ENCODE measurements at regions not wholly inside any gene's neighbourhood (a gene's known extent, or its start where the extent isn't known, plus 50 kb on each side); places are given as distances from the start of the nearest gene placed in this dataset.

DNA sequence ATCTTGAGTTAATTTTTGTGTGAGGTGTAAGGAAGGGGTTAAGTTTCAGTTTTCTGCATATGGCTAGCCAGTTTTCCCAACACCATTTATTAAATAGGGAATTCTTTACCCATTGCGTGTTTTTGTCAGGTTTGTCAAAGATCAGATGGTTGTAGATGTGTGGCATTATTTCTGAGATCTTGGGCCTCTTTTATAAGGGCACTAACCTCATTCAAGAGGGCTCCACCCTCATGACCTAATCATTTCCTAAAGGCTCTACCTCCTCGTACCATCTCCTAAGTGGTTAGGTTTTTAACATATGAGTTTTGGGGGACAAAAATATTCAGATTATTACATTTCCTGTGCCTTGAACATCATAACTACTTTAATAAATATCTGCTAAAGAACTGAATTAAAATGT lies 510.9 kb downstream of the UTRN start:
- ChIA-PET POLR2A (ENCODE audit: low non-redundant PET) (no interaction called here), CTCF (no interaction called here)
- TF ChIP-seq, protein P1, sequence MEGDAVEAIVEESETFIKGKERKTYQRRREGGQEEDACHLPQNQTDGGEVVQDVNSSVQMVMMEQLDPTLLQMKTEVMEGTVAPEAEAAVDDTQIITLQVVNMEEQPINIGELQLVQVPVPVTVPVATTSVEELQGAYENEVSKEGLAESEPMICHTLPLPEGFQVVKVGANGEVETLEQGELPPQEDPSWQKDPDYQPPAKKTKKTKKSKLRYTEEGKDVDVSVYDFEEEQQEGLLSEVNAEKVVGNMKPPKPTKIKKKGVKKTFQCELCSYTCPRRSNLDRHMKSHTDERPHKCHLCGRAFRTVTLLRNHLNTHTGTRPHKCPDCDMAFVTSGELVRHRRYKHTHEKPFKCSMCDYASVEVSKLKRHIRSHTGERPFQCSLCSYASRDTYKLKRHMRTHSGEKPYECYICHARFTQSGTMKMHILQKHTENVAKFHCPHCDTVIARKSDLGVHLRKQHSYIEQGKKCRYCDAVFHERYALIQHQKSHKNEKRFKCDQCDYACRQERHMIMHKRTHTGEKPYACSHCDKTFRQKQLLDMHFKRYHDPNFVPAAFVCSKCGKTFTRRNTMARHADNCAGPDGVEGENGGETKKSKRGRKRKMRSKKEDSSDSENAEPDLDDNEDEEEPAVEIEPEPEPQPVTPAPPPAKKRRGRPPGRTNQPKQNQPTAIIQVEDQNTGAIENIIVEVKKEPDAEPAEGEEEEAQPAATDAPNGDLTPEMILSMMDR (conservative IDR thresholded peaks at IDR 0.05; ENCODE audit: low read depth), result no peak
- H3K27ac ChIP-seq, result no peak overlapping the region
- no peak for DNase-seq (ENCODE audit: low spot score)

DNA sequence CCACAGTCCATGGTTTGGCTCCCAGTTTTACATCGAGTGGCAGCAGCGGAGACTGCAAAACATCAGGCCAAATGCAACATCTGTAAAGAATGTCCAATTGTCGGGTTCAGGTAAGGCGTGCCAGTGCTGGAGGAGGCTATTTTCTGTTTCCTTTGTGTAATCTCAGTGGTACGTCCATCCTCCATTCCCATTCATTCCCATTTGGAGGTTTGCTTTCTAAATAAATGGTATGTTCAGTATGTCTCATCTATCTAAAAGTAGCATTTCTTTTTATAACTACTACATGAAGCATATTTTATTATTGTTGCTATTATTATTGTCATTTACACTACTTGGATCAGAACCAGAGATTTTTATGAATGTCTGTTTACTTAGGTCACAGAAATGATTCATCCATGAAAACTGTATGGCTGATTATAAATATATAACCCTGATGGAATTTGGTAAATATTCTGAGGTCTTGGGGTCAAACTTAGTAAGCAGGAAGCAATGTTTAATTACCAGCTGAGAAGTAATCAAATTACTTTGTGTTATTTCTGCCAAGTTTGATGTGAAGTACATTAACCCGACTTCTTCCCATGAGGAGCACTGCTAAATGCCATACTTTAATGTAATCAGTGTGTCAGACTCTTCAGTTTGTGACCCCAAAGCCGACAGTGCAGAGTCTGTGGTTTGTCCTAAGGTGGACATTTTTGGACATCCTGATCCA lies 512.9 kb downstream of the UTRN start:
- CTCF ChIA-PET, result no interaction called here
- POLR2A ChIA-PET (ENCODE audit: low non-redundant PET), result no interaction called here
- no peak overlapping the region for H3K27ac ChIP-seq
- DNase-seq (ENCODE audit: low spot score), result peak; percentile 66
- TF ChIP-seq, protein P1 (conservative IDR thresholded peaks at IDR 0.05; ENCODE audit: low read depth), result no peak

DNA sequence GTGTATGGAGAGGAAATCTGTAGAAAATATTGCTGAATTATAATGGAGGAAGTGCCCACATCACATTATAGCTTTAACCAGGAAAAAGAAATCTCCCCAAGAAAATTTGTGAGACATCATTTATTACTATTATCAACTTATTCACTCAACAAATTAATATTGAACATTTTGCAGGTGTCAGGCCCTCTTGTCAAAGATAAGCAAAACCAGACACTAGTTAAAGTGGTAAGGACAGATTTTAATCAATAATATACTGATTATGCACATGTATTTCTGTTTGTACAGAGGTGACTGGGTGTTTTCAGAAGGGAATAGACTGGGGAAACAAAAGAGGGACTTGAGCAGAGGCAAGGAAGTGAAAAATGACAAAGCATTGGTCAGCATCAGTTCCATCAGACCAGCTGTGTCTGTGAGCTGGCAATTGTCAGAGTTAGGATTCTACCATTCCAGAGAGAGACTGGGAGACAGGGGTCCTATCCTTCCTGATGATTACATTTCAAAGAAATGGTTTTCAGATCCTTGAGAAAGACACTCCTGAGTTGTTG lies 519.2 kb downstream of the UTRN start:
- DNase-seq (ENCODE audit: low spot score), result no peak
- TF ChIP-seq, protein P1 (conservative IDR thresholded peaks at IDR 0.05; ENCODE audit: low read depth), result no peak
- no peak overlapping the region for H3K27ac ChIP-seq
- ChIA-PET POLR2A (ENCODE audit: low non-redundant PET) (no interaction called here), CTCF (no interaction called here)

DNA sequence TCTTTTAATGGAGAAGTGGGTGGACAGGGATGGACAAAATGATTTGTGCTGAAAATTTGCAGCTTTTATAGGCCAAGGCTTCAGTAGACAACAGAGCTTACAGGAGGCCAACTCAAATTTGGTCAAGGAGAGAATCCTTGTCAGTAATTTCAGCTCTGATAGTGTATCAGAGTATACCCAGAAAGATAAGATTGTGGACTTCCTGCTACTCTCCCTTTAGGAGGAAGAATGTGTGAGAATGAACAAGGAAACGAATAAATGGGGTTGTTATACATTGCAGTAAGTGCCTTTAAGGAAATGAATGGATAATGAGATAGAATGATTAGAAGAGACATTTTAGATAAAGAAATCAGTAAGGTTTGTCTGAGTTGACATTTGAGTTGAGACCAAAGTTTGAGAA lies 519.9 kb downstream of the UTRN start:
- ChIA-PET CTCF (no interaction called here), POLR2A (ENCODE audit: low non-redundant PET) (no interaction called here)
- DNase-seq (ENCODE audit: low spot score), result no peak
- no peak overlapping the region for H3K27ac ChIP-seq
- TF ChIP-seq, protein P1 (conservative IDR thresholded peaks at IDR 0.05; ENCODE audit: low read depth), result no peak

DNA sequence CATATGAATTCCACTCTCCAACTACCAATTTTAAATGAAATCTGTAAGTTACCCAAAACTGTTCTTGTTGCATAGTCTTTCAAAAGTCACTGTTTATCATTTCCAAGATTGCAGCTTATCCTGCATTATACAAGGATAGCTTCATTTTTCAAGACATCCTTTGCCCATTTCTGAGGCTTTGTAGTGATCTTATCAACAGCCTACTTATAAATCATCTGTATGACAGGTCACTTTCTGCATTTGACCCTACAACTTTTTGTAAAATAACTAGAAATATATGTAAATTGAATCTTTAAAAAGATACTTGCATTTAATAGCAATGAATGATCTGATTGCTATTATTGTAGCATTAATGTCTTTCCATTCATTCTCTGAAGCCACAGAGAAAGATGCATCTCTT lies 521.1 kb downstream of the UTRN start:
- H3K27ac ChIP-seq, result no peak overlapping the region
- TF ChIP-seq, protein P1 (conservative IDR thresholded peaks at IDR 0.05; ENCODE audit: low read depth), result no peak
- no peak for DNase-seq (ENCODE audit: low spot score)
- POLR2A ChIA-PET (ENCODE audit: low non-redundant PET), result no interaction called here
- CTCF ChIA-PET, result no interaction called here

DNA sequence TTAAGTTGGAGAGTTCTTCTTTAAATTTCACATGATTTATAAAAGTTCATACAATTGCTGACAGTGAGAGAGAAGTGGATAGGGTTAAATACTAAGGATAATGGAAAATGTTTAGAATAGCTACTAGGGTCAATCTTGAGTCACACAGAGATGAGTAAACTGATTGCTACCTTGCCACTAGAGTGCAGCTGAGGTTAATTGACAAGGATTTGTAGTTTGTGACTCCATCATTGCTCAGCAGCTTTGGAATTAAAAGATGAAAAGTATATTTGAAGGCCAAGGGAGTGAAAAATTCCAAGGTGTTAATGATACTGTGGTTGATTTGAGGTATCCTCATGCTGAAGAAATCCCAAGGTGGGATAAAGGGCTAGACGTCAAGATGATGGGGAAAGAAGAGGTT lies 524.0 kb downstream of the UTRN start:
- POLR2A ChIA-PET (ENCODE audit: low non-redundant PET), result no interaction called here
- DNase-seq (ENCODE audit: low spot score), result peak; percentile 44
- CTCF ChIA-PET, result no interaction called here
- TF ChIP-seq, protein P1 (conservative IDR thresholded peaks at IDR 0.05; ENCODE audit: low read depth), result no peak
- no peak overlapping the region for H3K27ac ChIP-seq

All from RWPE1 (cell line).